PC-9 (cell line): ENCODE measurements at regions not wholly inside any gene's neighbourhood (a gene's known extent, or its start where the extent isn't known, plus 50 kb on each side); places are given as distances from the start of the nearest gene placed in this dataset.

Source experiments
- CTCF ChIP-seq: fragments of 200-600 bp; sonication (generic); conservative IDR thresholded peaks from 2 replicates; pipeline ENCODE4 v1.6.1; 2017; ENCODE audit warnings: mixed run types, antibody characterized with exemption, mild to moderate bottlenecking, moderate library complexity
- EZH2 ChIP-seq: fragments of 200-600 bp; sonication (generic); IDR thresholded peaks from 2 replicates; pipeline ENCODE4 v1.8.0; 2017; ENCODE audit warnings: antibody characterized with exemption, low read depth

DNA sequence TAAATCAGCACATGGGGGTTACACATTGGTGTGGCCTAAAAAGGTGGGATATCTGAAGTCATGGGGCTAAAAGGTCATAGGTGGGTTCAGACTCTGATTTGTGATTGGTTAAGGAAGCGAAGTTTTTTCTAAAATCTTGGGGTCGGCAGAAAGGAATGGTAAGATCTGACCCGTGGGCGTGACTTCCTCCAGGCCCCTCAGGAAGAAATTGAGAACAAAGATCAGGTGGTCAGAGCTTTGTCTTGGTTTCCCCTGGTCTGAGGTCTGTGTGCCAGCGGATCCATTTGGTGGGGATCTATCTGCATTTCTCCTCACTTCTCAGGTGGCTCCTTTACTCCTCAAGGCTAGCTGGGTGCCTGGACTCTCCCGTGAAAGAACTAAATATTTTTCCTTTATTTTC lies 302.8 kb downstream of the ABCC12 start:
- no peak for TF ChIP-seq CTCF
- no peak for TF ChIP-seq EZH2
